ENCODE measurements at regions not wholly inside any gene's neighbourhood (a gene's known extent, or its start where the extent isn't known, plus 50 kb on each side); places are given as distances from the start of the nearest gene placed in this dataset.
A peak's percentile ranks its signal among the peaks of the same experiment; 100 is the strongest.
"Not testable (repeated sequence)": the region's sequence is repeated elsewhere in the genome, so short reads cannot be mapped to it uniquely, and the experiment has no call there.

- DNase-seq = no peak
These were observed 898.6 kb upstream of the POT1 start for GRCh38 chr7:125828153-125828700.

GRCh38 chr7:125823538-125823937 is 893.9 kb upstream of the POT1 start:
- no peak for DNase-seq

GRCh38 chr7:125820495-125820894 is 890.9 kb upstream of the POT1 start:
- DNase-seq = no peak

DNA sequence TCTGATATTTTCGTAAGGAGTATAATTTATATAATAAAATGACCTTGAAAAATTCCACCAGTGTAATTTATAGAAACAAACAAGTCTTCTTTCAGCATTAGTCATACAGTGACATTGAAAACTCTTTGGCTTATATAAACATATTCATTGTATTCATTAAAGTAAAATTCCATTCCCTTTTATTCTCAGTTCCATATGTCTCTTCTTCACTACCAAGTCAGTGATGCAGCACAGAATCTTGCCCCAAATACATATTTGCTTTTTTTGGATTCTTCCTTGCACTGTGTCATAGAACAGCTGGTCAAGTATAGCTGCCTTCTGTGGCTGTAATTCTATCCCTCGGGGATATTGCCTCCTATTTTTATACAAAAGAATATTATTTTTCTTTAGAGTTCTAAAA is 884.5 kb upstream of the POT1 start:
- DNase-seq = no peak

DNA sequence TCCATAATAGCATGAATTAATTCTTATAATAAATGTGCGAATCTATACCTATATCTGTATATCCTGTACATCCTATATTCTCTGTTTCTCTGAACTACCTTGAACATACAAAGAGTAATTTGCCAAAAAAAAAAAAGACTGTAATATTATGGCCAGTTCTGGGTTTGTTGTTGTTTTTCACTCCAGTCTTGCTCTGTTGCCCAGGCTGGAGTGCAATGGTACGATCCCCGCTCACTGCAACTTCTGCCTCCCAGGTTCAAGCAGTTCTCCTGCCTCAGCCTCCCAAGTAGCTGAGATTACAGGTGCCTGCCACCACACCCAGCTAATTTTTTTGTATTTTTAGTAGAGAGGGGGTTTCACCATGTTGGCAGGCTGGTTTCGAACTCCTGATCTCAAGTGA is 876.9 kb upstream of the POT1 start:
- not testable (repeated sequence) for DNase-seq

GRCh38 chr7:125804273-125804672 is 874.6 kb upstream of the POT1 start:
- no peak for DNase-seq

- DNase-seq = no peak
These were observed 850.5 kb upstream of the POT1 start for GRCh38 chr7:125780153-125780552.

DNA sequence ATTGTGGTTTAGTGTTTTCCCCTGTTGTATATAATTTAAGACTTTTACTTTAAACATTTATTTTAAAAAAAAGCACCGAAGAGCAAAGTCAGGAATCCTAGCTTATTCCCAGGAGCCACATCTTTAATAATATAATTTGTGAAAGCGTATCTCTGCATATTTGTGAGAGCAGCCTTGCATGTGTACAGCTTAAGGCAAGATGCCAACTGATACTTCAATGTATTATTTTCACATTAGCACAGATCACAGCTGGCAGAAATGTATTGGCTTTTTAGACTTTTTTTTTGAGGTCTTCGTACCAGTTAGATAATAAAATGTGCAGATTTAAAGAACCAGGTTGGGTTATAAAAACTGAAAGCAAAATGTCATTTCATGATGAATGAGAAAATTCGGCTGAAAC is 845.7 kb upstream of the POT1 start:
- peak; percentile 25 for DNase-seq

- no peak for DNase-seq
These were observed 843.6 kb upstream of the POT1 start for GRCh38 chr7:125773113-125773785.

GRCh38 chr7:125747966-125748365 is 818.3 kb upstream of the POT1 start:
- DNase-seq = no peak

DNA sequence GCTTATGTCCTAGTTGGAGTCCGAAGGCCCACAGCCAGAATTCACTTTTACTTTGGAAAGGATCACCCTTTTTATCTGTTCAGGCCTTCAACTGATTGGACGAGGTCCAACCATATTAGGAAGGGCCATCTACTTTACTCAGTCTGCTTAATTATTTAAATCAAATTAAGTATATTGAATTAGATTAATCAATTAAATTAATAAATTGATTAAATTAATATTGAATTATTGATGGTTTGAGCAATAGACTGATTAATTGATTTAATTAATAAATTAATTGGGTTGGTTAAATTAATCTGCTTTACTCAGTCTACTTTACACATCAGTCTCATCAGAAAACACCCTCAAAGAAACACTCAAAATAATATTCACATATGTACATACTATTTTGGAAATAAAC is 816.9 kb upstream of the POT1 start:
- DNase-seq = no peak

GRCh38 chr7:125727215-125727614 is 797.6 kb upstream of the POT1 start:
- DNase-seq = no peak

DNA sequence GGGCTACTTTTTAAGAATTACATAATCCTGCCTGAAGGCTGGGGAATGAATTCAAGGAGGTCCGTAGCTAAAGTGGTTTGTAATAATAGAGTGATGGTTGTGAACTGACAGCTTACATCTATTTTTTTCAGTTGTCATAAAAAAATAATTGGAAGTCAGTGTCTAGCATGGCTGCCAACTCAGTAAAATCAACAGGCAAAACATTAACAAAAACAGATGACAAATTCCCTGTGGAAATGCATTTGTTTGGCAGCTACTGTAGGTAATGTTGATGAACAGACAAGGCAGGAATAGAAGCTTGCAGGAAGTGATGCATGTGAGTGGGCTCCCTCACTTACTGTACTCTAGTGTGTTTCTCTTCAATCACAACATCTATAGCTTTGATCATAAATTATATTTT is 766.0 kb upstream of the POT1 start:
- DNase-seq = no peak

DNA sequence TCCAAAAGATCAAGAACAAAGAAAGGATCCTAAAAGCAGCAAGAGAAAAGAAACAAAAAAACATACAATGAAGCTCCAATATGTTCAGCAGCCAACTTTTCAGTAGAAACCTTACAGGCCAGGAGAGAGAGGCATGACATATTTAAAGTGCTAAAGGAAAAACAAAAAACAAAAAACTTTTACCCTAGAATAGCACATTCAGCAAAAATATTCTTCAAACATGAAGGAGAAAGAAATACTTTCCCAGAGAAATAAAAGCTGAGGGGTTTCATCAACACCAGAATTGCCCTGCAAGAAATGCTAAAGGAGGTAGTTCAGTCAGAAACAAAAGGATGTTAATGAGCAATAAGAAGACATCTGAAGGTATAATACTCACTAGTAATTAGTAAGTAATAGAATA is 753.5 kb upstream of the POT1 start:
- no peak for DNase-seq

- DNase-seq = no peak
These were observed 751.9 kb upstream of the POT1 start for GRCh38 chr7:125681508-125681907.

- no peak for DNase-seq
These were observed 749.1 kb upstream of the POT1 start for GRCh38 chr7:125678771-125679170.

DNA sequence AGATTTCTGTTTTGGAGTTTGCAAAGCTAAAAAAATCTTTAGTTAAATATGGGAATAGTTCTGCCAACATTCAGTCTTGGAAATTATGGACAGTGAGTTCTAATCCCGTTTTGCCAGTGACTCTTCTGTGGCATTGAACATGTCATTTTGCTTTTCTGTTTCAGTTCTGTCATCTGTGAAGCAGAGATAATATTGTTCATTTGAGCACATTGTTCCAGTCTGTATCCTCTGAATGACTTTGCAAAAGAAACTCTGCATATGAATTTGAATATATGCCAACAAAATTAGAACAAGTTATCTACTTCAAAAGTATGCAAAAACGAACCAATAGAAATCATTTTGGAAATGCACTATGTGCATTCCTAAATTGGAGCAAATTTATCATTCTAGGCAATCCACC is 746.0 kb upstream of the POT1 start:
- DNase-seq = no peak

GRCh38 chr7:125675169-125675568 is 745.5 kb upstream of the POT1 start:
- no peak for DNase-seq

DNA sequence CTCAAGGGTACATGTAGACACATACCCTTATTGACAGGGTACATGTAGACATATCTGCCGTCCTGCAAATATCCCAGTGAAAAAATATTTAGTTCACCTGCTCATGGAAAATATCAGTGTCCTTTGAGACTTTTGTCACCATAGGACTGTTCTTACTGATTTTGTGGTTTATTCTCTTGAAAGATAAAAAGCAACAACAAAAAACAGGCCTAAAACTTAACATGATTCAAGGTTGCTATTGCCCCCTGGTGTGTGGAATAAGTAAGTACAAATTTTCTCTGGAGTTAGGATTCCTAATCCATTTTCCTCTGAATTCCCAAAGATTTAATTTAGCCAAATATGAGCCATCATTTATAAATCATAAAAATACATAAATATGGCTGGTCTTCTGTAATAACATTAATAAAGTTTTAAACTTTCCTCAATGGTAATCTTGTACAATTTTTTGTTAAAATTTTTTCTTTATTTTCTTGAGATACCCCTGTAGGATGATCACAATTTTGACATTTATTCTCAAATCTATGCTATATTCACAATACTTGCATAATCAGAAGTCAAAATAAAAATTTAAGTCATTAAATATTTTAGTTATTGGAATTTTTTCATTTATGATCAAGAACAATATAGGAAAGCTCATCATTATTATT is 741.4 kb upstream of the POT1 start:
- DNase-seq = peak; percentile 24

DNA sequence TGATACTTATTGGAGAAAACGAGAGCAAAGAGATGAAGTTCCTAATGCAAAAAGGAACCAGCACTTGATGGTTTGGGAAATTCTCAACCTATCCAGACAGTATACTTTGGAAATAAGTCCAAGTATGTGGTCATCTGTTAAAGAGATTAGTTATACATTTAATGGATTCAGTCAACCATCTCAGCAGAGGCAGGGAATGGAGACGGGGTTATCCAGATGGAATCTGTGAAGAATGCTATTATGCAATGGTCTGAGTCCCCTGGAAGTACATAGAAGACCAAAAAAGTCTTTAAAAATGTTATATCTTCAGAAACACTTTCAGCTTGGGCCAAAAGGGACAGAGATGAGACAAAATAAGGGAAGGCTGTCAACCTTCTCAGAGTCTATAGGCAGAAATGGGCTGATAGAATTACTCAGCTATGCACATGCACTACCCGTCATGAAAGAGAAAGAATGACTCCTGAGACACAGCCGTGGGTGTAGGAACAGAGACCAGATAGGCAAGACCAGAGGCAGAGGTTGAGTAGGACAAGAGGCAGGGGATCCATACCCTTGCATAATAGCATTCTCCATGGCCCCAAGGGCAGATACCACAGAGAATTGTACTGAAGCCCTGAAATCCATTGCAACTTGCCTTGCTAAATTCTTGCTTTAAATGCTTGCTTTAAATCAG is 738.8 kb upstream of the POT1 start:
- DNase-seq = no peak

GRCh38 chr7:125664625-125665024 is 735.0 kb upstream of the POT1 start:
- no peak for DNase-seq

- no peak for DNase-seq
These were observed 734.3 kb upstream of the POT1 start for GRCh38 chr7:125663961-125664360.

GRCh38 chr7:125661677-125662076 is 732.1 kb upstream of the POT1 start:
- DNase-seq = no peak

- no peak for DNase-seq
These were observed 731.4 kb upstream of the POT1 start for GRCh38 chr7:125661006-125661405.

Measured in COR-L47 (cell line).